Epithelial cell of proximal tubule (primary cell): ENCODE measurements at regions not wholly inside any gene's neighbourhood (a gene's known extent, or its start where the extent isn't known, plus 50 kb on each side); places are given as distances from the start of the nearest gene placed in this dataset.

ENCODE experiments used
- DNase-seq: peaks from one replicate; pipeline ENCODE4 v3.0.0-alpha.2; 2011; ENCODE audit warnings: low read depth
- H3K4me3 ChIP-seq: 2 replicates; pipeline ENCODE4 v1.5.1; 2011; ENCODE audit warnings: low read depth, mild to moderate bottlenecking, low read length
- TF ChIP-seq, protein P1 (sequence below): conservative IDR thresholded peaks from 2 replicates; pipeline ENCODE4 v1.5.1; 2012; ENCODE audit warnings: low read depth, mild to moderate bottlenecking, low read length

- TF ChIP-seq, protein P1, sequence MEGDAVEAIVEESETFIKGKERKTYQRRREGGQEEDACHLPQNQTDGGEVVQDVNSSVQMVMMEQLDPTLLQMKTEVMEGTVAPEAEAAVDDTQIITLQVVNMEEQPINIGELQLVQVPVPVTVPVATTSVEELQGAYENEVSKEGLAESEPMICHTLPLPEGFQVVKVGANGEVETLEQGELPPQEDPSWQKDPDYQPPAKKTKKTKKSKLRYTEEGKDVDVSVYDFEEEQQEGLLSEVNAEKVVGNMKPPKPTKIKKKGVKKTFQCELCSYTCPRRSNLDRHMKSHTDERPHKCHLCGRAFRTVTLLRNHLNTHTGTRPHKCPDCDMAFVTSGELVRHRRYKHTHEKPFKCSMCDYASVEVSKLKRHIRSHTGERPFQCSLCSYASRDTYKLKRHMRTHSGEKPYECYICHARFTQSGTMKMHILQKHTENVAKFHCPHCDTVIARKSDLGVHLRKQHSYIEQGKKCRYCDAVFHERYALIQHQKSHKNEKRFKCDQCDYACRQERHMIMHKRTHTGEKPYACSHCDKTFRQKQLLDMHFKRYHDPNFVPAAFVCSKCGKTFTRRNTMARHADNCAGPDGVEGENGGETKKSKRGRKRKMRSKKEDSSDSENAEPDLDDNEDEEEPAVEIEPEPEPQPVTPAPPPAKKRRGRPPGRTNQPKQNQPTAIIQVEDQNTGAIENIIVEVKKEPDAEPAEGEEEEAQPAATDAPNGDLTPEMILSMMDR = no peak
- DNase-seq = no peak
- no peak overlapping the region for H3K4me3 ChIP-seq
Observed at GRCh38 chr19:31658993-31659896, 310.0 kb upstream of the TSHZ3 start.

DNA sequence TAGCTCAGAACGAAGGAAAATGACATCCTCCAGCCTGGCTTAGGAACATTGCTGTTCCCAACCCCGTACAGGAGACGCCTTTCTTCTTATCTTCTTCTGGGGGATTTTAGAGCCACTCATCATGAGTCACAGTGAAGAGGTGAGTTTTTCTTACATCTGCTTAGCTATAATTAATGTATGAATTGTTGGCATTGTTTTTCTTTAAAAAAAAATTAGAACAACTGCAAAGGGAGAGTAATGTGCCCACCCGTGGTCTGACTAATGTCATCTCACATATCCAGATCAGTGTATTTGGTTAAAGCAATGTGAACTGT lies 310.6 kb upstream of the TSHZ3 start:
- TF ChIP-seq, protein P1 = no peak
- DNase-seq = no peak

GRCh38 chr19:31664096-31664495 lies 314.9 kb upstream of the TSHZ3 start:
- no peak for DNase-seq
- H3K4me3 ChIP-seq = no peak overlapping the region
- TF ChIP-seq, protein P1 = no peak

More for the DNA sequence above, 310.6 kb upstream of the TSHZ3 start:
- no peak overlapping the region for H3K4me3 ChIP-seq

GRCh38 chr19:31664997-31665396 lies 315.8 kb upstream of the TSHZ3 start:
- TF ChIP-seq, protein P1 = no peak
- no peak for DNase-seq
- no peak overlapping the region for H3K4me3 ChIP-seq

- no peak for DNase-seq
- H3K4me3 ChIP-seq = no peak overlapping the region
- TF ChIP-seq, protein P1 = no peak
Observed at GRCh38 chr19:31666126-31666525, 316.9 kb upstream of the TSHZ3 start.

DNA sequence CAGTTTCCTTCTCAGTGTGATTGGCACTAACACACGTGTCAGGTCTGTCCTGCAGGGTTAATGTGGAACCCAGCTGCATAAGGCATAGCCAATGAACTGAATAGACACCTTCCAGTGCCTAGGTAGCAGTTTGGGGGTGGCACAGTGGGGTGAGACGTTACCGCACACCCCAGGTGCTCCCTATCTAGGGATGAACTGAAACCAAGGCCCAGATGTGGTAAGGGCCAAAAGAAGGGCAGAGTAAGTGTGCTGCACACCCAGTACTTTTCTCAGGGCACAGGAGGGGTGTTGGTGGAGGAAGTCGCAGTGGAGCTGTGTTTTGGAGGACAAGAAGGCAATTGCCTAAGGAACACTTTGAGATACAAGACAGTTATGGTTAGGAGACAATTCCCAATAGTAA lies 317.9 kb upstream of the TSHZ3 start:
- DNase-seq = no peak
- H3K4me3 ChIP-seq = no peak overlapping the region
- TF ChIP-seq, protein P1 = no peak

GRCh38 chr19:31668921-31669320 lies 319.7 kb upstream of the TSHZ3 start:
- TF ChIP-seq, protein P1 = no peak

More at GRCh38 chr19:31668921-31669320, 319.7 kb upstream of the TSHZ3 start:
- no peak overlapping the region for H3K4me3 ChIP-seq
- DNase-seq = no peak
